Globus pallidus (tissue), 1 donor: ENCODE measurements at regions not wholly inside any gene's neighbourhood (a gene's known extent, or its start where the extent isn't known, plus 50 kb on each side); places are given as distances from the start of the nearest gene placed in this dataset.

Experiments used
- DNase-seq: peaks from one replicate; pipeline ENCODE4 v3.0.0-alpha.2; 2015; ENCODE audit warnings: low spot score

DNA sequence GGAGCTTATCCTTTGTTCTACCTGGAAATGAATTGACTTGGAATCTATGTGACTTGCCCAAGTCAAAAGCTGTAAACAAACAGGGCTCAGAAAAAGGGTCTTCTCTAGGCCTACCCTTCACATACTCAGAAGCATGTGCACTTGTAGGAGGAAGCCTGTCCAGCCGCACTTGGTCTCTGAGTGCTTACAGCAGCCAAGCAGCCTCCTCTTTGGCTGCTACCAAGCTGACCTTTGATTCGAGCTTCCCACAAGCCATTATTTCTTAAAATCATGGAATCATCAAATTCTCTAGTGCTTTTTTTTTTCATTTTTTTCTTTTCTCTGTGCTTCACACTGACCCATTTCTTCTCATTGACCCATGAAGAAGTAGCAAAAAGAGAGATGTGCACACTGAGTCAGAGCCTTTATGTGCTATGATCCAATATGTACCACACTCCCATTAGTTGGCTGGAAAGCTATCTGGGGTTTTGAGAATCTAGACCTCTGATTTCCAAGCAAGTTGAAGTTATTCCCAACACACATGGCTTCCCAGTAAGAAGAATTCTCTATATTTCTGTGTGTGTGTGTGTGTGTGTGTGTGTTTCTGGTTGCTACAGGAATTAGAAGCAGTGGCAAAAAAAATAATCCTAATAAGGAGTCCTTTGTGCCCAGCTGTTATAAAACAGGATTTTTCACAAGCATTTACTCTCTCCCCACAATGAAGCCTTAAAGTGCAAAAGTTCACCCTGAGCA, 550.3 kb upstream of the TNP1 start:
- no peak for DNase-seq

GRCh38 chr2:217407362-217407761, 547.5 kb upstream of the TNP1 start:
- no peak for DNase-seq

- no peak for DNase-seq
Measured at GRCh38 chr2:217404236-217404760, 544.4 kb upstream of the TNP1 start.

DNA sequence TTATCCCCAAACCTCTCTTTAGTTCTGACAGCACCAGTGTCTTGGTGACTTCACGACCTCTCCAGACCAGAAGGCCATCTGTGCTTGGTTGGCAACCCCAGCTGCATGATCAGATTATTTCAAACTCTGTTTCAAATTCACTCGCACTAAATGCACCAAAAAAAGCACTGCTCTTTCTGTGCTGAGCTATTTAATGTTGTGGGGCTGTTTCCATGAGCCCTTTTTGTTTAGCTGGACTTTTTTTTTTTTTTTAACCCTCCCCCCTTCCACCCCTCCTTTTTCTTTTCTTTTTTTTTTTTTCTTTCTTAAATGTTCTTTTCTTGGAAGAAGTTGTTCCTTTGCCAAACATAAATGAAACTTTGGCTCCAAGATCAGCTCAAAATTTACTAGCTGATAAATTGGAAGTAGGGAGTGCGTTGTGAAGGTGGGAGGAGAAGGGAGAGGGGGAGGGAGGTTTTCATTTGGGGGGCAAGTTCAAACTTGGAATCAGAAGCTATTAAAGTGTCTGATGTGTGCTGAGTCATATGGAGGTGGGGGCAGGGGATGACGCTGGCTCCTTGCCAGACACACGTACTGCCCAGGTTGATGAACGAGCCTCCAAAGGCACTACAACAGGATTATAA, 543.0 kb upstream of the TNP1 start:
- DNase-seq = no peak

GRCh38 chr2:217402144-217402543, 542.3 kb upstream of the TNP1 start:
- no peak for DNase-seq

DNA sequence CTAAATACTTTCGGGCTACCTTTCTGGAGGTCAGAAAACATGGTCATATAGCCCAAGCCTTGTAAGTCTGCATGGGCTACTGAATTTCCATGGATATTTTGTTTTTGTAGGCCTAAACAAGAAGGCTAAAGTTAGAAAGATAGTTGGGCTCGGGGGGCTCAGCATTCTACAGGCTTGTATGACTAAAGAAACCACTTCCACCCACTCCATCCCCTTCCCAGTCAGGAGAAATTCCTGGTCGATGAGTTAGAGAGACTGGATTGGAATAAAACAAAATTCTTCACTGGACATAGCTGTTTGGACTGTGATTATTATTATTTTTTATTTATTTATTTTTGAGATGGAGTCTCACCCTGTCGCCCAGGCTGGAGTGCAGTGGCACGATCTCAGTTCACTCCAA, 539.4 kb upstream of the TNP1 start:
- no peak for DNase-seq

- DNase-seq = no peak
Measured at GRCh38 chr2:217398860-217399259, 539.0 kb upstream of the TNP1 start.

GRCh38 chr2:217398101-217398500, 538.2 kb upstream of the TNP1 start:
- no peak for DNase-seq

DNA sequence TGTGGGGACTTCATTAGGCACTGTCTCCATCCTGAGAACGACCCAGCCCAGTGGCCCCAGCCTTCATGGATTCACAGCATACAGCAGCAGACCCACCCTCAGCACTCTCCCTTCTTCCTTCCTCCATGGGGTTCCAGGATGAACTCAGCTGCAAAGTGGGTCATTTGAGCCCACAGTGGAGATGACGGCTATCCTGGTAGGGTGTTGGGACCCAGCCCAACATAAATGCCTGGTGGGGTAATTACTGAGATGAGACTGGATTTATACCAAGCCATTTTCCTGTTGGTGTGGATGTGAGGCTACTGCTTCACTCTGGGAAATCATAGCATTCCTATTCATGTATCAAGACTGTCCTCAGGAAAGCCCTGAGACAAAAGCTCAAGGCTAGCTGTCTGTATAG, 536.7 kb upstream of the TNP1 start:
- no peak for DNase-seq

DNA sequence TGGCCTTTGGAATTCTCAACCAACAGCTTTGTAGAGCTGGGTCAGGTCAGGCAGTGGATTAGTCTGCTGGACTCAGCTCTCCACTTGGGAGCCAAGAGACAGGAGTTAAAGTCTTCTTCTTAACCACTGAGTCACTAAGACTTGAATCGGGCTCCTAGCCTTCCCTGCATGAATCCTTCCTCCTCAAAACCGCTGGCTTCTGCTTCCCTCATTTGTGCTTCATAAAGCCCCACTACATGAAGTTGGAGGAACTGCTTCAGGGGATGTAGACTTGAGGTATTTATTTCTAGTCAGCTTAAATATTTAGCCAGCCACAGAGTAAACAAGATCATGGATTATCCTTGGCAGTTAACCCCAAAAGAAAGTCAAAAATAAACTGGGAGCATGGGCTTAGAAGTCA, 536.3 kb upstream of the TNP1 start:
- DNase-seq = no peak

GRCh38 chr2:217394510-217395351, 534.9 kb upstream of the TNP1 start:
- no peak for DNase-seq

DNA sequence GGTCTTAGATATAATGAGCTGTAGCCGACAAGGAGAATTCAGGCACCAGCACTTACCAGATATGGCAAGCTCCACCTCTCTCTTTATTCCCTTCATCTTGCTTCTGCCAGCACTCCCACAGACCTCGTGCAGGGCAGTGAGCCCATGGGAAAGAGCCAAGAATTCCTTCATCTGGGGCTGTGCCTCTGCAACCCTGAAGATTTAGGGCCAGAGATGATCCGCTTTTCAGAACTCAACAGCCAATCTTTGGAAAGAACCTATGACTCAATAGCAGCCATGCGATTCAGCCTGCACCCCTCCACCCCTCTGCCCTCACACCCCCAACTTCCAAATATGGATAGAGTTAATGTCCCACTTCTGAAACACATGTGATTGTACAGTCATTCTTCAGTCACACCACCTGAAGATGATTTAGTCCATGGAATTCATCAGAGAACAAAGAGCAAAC, 533.7 kb upstream of the TNP1 start:
- DNase-seq = no peak

- DNase-seq = no peak
Measured at GRCh38 chr2:217392930-217393584, 533.2 kb upstream of the TNP1 start.

DNA sequence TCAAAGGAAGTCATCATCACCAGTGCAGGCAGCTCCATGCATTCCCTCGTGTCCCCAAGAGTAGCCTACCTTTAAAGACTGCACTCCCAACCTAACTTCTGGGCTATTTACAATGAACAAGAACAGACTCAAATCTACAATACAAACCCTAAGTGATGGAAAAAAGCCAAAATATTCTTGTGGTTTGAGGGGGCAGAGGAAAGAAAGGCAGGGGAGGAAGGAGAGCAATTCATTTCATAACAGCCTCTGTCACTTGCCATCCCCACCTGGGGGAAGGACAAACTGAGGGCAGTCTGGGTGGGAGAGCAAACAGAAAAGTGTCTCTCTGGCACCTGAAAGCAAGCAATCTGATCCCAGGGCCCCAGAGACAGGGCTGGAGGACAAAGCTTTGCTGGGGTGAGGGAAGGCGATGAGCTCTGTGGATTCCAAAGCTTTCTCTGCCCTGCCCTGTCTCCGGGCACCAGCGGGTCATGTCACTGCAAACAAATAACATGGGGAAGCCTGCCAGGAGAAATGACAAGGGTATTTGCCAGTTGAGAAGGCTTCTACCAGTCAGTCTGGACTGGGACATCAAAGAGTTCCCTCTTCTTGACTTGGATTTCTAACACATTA, 528.0 kb upstream of the TNP1 start:
- no peak for DNase-seq

DNA sequence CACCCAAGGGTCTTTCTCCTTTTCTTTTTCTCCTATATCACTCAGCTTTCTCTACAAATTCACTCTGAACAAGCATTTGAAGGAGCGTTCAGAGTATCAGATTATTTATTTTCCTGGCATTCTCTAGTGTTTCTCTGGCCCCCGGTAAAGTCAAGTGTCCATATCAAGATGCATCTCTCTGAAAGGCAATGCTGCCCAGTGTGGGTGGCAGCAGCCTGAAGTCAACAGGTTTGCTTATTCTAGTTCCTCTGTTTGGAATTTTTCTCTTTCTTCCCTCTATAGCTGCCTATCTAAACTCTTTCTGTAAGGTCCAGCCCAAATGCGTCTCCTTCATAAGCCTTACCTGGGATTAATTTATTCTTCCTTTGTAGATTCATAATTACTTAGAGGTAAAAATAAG, 526.2 kb upstream of the TNP1 start:
- no peak for DNase-seq

DNA sequence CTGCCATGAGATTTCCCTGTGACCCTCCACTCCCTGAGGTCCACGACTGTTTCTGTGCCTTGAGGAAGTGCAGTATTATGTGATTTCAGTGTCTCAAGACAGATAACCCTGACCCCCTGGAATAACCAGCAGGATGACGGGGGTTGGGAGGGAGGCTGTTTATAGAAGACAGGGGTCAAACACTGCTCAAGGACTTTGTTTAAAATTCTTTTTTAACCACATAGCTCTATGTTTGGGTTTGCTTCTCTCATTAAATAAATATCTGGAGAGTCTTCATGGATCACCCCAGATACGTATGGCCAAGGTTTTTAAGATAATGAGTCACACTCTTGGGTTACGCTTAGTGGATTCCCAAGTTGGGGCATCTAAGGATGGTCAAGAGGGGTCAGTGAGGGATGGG, 523.8 kb upstream of the TNP1 start:
- no peak for DNase-seq

DNA sequence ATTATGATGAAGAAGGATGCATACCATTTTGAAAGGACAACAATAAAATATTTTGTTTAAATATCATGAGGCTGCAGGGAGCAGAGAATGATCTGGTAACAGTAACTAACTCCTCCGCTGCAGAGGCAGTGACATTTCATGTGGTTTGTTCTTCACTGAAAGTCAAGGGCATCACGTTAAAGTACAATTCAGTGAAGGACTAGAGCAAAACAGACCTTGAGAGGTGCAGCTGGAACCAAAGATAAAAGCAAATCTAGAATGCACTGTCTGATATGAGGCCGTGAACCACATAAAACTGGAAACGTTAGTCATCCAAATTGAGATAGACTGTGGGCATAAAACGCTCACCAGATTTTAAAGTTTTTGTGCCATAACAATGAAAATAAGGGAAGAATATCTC, 522.9 kb upstream of the TNP1 start:
- DNase-seq = no peak

- no peak for DNase-seq
Measured at GRCh38 chr2:217379807-217380206, 519.9 kb upstream of the TNP1 start.

DNA sequence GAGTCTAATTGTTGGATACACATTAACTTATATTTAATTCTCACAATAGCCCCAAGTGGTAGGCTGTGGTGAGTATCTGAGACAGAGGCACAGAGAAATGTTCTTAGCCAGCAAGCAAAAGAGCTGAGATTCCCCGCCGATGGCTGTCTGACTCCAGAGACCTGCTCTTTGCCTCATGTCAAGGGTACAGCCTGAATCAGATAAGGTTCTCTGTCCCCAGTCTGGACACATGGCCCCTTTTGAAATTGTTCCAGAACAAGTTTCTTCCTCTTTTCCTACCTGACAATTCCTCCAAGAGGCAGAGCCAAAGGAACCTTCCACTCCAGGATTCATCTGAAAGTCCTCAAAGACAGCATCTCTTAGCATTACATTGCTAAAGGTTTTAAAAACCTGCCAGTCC, 512.9 kb upstream of the TNP1 start:
- DNase-seq = no peak

DNA sequence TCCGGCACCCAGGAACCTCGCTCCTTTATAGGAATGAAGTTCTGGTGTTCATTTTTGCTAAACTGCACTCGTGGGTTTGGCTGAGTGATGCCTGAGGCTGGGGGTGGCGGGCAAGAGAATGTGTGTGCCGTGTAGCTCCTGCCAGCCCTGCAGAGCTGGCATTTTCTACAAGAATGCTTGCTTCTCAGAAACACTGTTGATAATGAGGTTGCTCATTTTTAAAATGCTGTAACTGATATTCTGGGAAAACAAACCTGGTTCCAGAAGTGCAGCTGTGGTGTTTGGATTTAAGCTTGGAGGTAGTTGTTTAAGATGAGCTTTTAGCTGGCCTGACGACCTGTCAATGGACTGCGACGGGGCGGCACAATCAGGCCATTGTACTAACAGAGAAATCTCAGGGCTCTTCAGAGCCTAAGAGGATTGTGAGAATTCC, 511.9 kb upstream of the TNP1 start:
- DNase-seq = no peak

DNA sequence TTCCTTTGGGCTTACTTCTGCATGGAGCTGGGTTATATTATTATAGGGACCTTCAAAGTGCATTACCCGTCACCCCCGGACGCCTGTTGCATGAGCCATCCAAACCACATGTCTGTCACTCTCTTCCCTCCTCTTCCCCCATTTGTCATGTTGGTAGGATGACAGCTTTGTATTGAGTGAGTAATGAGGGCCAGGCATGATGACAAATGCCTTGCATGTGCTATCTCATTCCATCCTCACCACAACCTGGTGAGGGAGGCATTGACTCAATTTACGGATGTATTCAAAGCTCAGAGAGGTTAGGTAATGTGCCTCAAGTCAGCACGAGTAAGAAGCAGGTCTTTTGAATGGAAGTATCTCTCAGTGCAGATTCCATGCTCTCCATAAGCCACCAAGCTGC, 510.5 kb upstream of the TNP1 start:
- no peak for DNase-seq

DNA sequence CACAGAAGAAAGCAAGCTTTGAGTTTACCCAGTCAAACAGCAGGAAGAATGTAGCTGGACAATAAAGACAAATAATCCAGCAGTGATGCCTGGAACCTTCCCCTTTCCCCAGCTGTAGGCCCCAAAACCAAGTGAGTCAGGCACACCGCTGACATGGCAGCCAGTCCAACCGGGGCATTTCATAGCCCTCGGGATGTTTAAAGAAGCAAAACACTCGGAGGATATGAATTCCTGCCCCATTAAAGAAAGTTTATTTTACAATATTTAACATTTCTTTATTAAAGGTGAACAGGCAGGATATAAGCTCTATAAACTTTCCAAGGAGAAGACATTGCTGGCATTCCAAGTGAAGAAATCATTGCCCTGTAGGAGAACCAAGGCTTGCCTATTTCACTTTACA, 507.6 kb upstream of the TNP1 start:
- DNase-seq = no peak
